Sigmoid colon (tissue), 6 donors: ENCODE measurements at regions not wholly inside any gene's neighbourhood (a gene's known extent, or its start where the extent isn't known, plus 50 kb on each side); places are given as distances from the start of the nearest gene placed in this dataset.

ENCODE experiments used
- DNase-seq: peaks from one replicate; pipeline ENCODE4 v3.0.0-alpha.2; 2019
- H3K27ac ChIP-seq, 4 donors: fragments of 200-600 bp; sonication (generic); one replicate each; pipeline ENCODE4 v1.5.1; 2016 to 2019; ENCODE audit warnings: mild to moderate bottlenecking in 1 of 4
- H3K27me3 ChIP-seq, 3 donors: fragments of 200-600 bp; sonication (generic); one replicate each; pipeline ENCODE4 v1.5.1; 2019; ENCODE audit warnings: mild to moderate bottlenecking in 1 of 3
- H3K36me3 ChIP-seq, 4 donors: fragments of 200-600 bp; sonication (generic); one replicate each; pipeline ENCODE4 v1.5.1; 2016 to 2019
- H3K4me1 ChIP-seq, 4 donors: fragments of 200-600 bp; sonication (generic); one replicate each; pipeline ENCODE4 v1.5.1; 2017 to 2019
- H3K4me3 ChIP-seq, 4 donors: fragments of 200-600 bp; sonication (generic); one replicate each; pipeline ENCODE4 v1.5.1; 2017 to 2019; ENCODE audit warnings: mild to moderate bottlenecking in 2 of 4, moderate library complexity in 1 of 4
- H3K9me3 ChIP-seq, 4 donors: fragments of 200-600 bp in 3 of 4; sonication (generic) in 3 of 4; one replicate each; pipeline versions ENCODE4 v1.5.1 to v1.6.1; 2013 to 2019
- CTCF ChIP-seq, 4 experiments: fragments of 450-650 bp in 3 of 4; fragments of 200-600 bp in 1 of 4; IDR thresholded peaks; one replicate each; pipeline ENCODE4 v1.5.1; 2016 to 2019; ENCODE audit warnings: antibody characterized with exemption in 4 of 4, mild to moderate bottlenecking in 3 of 4, moderate library complexity in 2 of 4
- EP300 ChIP-seq, 4 donors: sonication (generic); formaldehyde crosslinking; IDR thresholded peaks; one replicate each; pipeline ENCODE4 v1.6.1; 2017; ENCODE audit warnings: antibody characterized with exemption in 4 of 4
- POLR2A ChIP-seq, 2 donors: fragments of 450-650 bp; IDR thresholded peaks; one replicate each; pipeline ENCODE4 v1.6.1; 2016; ENCODE audit warnings: antibody characterized with exemption in 2 of 2, mild to moderate bottlenecking in 2 of 2, moderate library complexity in 2 of 2
- POLR2AphosphoS5 ChIP-seq, 4 donors: sonication (generic); formaldehyde crosslinking; IDR thresholded peaks; one replicate each; pipeline ENCODE4 v1.6.1; 2017; ENCODE audit warnings: antibody characterized with exemption in 4 of 4
- WGBS, 2 donors: extraction: QIAGEN DNeasy Blood & Tissue Kit; methylation state at CpG; one replicate each; pipeline ENCODE4 v1.1.7; 2013; 5-methylcytosine and 5-hydroxymethylcytosine counted together
- intact Hi-C: fragments of 100-400 bp; cut with DNase I; formaldehyde crosslinking; loops from one replicate; pipeline ENCODE4 v1.15.1; 2023
- donor health status: healthy with polysubstance abuse.
- donor health status: healthy.

DNA sequence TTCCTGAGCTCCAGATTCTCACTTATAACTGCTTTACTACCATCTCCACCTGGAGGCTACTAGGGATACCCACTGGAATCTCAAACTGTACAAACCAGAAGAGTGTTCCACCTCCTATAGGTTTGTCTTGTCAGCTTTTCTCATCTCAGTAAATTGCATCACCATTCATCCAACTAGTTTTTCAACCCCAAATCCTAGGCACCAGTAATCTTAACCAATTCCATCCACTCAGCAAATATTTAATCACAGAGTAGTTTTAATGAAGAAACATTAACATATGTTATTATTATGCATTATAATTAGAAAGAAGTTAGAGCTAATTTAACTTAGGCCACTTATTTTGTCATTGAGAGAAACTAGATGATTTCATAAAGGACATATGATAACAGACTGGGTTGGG, 635.0 kb downstream of the DCDC2C start:
- Histone ChIP-seq H3K4me3 (no peak overlapping the region), H3K36me3 (no peaks in the 10 kb centered on the region), H3K27ac (no peak overlapping the region), H3K27me3 (no peaks in the 10 kb centered on the region), H3K4me1 (no peaks in the 10 kb centered on the region), H3K9me3 (peaks cover 0 to 3% (median under 1%) of the 10 kb centered on the region in 4 donors)
- TF ChIP-seq POLR2AphosphoS5 (IDR thresholded peaks at IDR 0.05), result no peak
- TF ChIP-seq EP300 (IDR thresholded peaks at IDR 0.05), result no peak
- TF ChIP-seq CTCF (IDR thresholded peaks at IDR 0.05), result no peak
- TF ChIP-seq POLR2A (IDR thresholded peaks at IDR 0.05), result no peak
- no peak for DNase-seq
- intact Hi-C loops, result no loop called here

DNA sequence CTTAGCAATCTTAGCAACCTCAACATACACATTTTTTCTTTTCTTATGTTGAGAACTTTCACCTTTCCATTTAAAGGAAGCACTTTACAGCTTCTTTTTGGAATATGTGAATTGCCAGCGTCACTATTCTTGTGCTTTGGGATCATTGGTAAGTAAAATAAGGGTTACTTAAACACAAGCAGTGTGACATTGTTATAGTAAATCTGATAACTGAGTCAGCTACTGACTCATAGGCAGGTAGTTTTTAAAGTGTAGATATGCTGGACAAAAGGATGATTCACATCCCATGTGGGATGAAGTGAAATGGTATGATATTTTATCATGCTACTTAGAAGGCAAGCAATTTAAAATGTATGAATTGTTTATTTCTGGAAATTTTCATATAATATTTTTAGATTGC, 637.2 kb downstream of the DCDC2C start:
- Histone ChIP-seq H3K27ac (no peak overlapping the region), H3K9me3 (peaks cover 0 to 3% (median 1%) of the 10 kb centered on the region in 4 donors), H3K27me3 (no peaks in the 10 kb centered on the region), H3K4me3 (no peak overlapping the region), H3K4me1 (no peaks in the 10 kb centered on the region), H3K36me3 (no peaks in the 10 kb centered on the region)
- 71 to 79% methylated on average over 1 of the region's 1 CpG for WGBS, 2 donors
- DNase-seq, result no peak
- intact Hi-C loops, result no loop called here
- no peak for TF ChIP-seq CTCF (IDR thresholded peaks at IDR 0.05)
- no peak for TF ChIP-seq EP300 (IDR thresholded peaks at IDR 0.05)
- no peak for TF ChIP-seq POLR2AphosphoS5 (IDR thresholded peaks at IDR 0.05)

DNA sequence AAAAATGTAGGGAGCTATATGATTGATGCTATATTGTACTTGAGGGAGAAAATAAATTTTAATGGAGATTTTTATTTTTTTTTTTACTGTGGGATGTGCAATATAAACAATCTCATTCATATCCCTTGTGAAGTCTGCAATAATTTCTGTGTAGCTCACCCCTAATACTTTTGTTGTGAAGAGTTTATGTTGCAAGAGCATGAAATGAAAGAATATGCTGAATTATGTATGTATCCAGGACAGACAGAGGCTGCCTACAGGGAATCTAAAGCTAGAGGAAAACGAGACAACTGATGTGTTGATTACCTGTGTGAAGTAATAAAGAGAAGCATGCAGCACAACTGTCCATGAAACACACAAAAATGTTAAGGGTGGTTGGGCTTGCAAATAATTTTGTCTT, 643.3 kb downstream of the DCDC2C start:
- intact Hi-C loops, result no loop called here
- WGBS, 2 donors, result 15 to 48% methylated on average over 1 of the region's 1 CpG
- TF ChIP-seq POLR2AphosphoS5 (IDR thresholded peaks at IDR 0.05) (no peak), POLR2A (IDR thresholded peaks at IDR 0.05) (no peak), EP300 (IDR thresholded peaks at IDR 0.05) (no peak), CTCF (IDR thresholded peaks at IDR 0.05) (no peak)
- Histone ChIP-seq H3K36me3 (no peaks in the 10 kb centered on the region), H3K27me3 (no peaks in the 10 kb centered on the region), H3K27ac (no peak overlapping the region), H3K9me3 (peaks cover 0 to 3% (median 1%) of the 10 kb centered on the region in 4 donors), H3K4me3 (no peak overlapping the region), H3K4me1 (no peaks in the 10 kb centered on the region)
- DNase-seq, result no peak

DNA sequence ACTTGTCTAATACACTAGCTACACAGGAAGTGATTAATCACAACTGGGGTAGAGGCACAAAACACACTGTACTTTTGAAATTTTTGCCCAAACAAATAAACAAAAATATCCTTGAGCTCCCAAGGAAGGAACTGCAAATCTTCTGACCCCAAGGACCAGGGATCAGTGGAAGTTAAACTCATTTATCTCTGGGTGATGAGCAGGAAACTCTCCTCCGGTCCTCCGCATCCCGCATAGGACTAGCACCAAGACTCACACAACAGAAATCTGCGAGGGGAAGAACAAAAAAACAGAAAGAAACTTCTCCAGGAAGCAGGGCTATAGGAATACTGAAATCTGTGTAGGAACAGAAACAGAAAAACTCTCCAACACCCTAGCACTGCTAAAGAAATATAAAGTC, 650.3 kb downstream of the DCDC2C start:
- intact Hi-C loops, result no loop called here
- Histone ChIP-seq H3K27me3 (no peaks in the 10 kb centered on the region), H3K36me3 (no peaks in the 10 kb centered on the region), H3K4me1 (no peaks in the 10 kb centered on the region), H3K9me3 (no peaks in the 10 kb centered on the region), H3K27ac (no peak overlapping the region), H3K4me3 (no peak overlapping the region)
- TF ChIP-seq CTCF (IDR thresholded peaks at IDR 0.05) (no peak), EP300 (IDR thresholded peaks at IDR 0.05) (no peak), POLR2A (IDR thresholded peaks at IDR 0.05) (no peak), POLR2AphosphoS5 (IDR thresholded peaks at IDR 0.05) (no peak)
- 83 to 87% methylated on average over 4 of the region's 4 CpGs for WGBS, 2 donors
- DNase-seq, result no peak

DNA sequence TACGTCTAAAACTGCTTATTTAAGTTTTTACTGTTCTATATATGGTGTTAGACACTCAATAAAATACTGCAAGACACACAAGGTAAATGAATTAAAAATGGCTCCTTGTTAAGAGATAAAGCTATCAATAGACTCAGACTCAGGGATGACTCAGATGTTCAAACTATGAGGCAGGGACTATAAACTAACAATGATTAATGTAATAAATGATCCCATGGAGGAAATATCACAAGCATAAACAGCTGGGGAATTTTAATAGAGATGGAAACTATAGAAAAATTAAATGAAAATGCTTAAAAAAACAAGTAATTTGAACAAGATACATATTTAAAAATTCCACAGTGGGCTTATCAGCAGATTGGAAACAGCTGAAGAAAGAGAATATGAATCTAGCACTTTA, 650.8 kb downstream of the DCDC2C start:
- no peaks in the 10 kb centered on the region for H3K27me3 ChIP-seq
- no peaks in the 10 kb centered on the region for H3K36me3 ChIP-seq
- WGBS, 2 donors, result 45 to 79% methylated on average over 1 of the region's 1 CpG
- H3K4me1 ChIP-seq, result no peaks in the 10 kb centered on the region
- no peaks in the 10 kb centered on the region for H3K9me3 ChIP-seq
- intact Hi-C loops, result no loop called here
- no peak for DNase-seq
- no peak overlapping the region for H3K4me3 ChIP-seq
- H3K27ac ChIP-seq, result no peak overlapping the region
- no peak for TF ChIP-seq CTCF (IDR thresholded peaks at IDR 0.05)
- TF ChIP-seq POLR2AphosphoS5 (IDR thresholded peaks at IDR 0.05), result no peak
- TF ChIP-seq EP300 (IDR thresholded peaks at IDR 0.05), result no peak
- no peak for TF ChIP-seq POLR2A (IDR thresholded peaks at IDR 0.05)
